Liver (tissue), 8 donors: ENCODE measurements at regions not wholly inside any gene's neighbourhood (a gene's known extent, or its start where the extent isn't known, plus 50 kb on each side); places are given as distances from the start of the nearest gene placed in this dataset.

Source experiments
- DNase-seq: peaks from one replicate; pipeline ENCODE4 v3.0.0-alpha.2; 2017; ENCODE audit warnings: low spot score
- H3K27ac ChIP-seq, 2 donors: one replicate each; pipeline ENCODE4 v1.7.0; 2013; ENCODE audit warnings: inconsistent platforms in 2 of 2, low read length in 2 of 2, control low read depth in 1 of 2, low read depth in 1 of 2, mild to moderate bottlenecking in 1 of 2
- H3K27me3 ChIP-seq, 4 donors: one replicate each; pipeline versions ENCODE4 v1.6.1 to v1.7.0; 2013; ENCODE audit warnings: low read length in 3 of 4, inconsistent platforms in 1 of 4, mild to moderate bottlenecking in 1 of 4, moderate library complexity in 1 of 4; ENCODE audit not compliant: control insufficient read depth in 4 of 4, insufficient read depth in 4 of 4
- H3K36me3 ChIP-seq, 4 donors: one replicate each; pipeline versions ENCODE4 v1.6.1 to v1.7.0; 2013; ENCODE audit warnings: low read length in 3 of 4, mild to moderate bottlenecking in 3 of 4, low read depth in 1 of 4, moderate library complexity in 1 of 4; ENCODE audit not compliant: control insufficient read depth in 4 of 4, insufficient read depth in 3 of 4
- H3K4me1 ChIP-seq, 4 donors: one replicate each; pipeline versions ENCODE4 v1.6.1 to v1.7.0; 2013; ENCODE audit warnings: low read length in 3 of 4, mild to moderate bottlenecking in 3 of 4, moderate library complexity in 1 of 4; ENCODE audit not compliant: control insufficient read depth in 4 of 4, insufficient read depth in 4 of 4
- H3K4me3 ChIP-seq, 3 donors: one replicate each; pipeline versions ENCODE4 v1.6.1 to v1.7.0; 2013; ENCODE audit warnings: low read length in 3 of 3, control low read depth in 1 of 3, low read depth in 1 of 3, mild to moderate bottlenecking in 1 of 3
- H3K9ac ChIP-seq, 2 donors: one replicate each; pipeline ENCODE4 v1.7.0; 2013; ENCODE audit warnings: low read length in 2 of 2, mild to moderate bottlenecking in 2 of 2, moderate library complexity in 2 of 2, control low read depth in 1 of 2, low read depth in 1 of 2
- H3K9me3 ChIP-seq, 4 donors: one replicate each; pipeline versions ENCODE4 v1.6.1 to v1.7.0; 2013; ENCODE audit warnings: low read length in 3 of 4; ENCODE audit not compliant: control insufficient read depth in 4 of 4
- ATF3 ChIP-seq: IDR thresholded peaks from 2 replicates; pipeline ENCODE4 v1.6.1; 2016; ENCODE audit warnings: antibody characterized with exemption
- CTCF ChIP-seq: fragments of 150-350 bp; IDR thresholded peaks from 2 replicates; pipeline ENCODE4 v1.5.1; 2017; ENCODE audit warnings: improper control_type of control experiment, low read depth, low read length; ENCODE audit not compliant: missing input control
- EGR1 ChIP-seq, 2 donors: IDR thresholded peaks; 2 replicates each; pipeline ENCODE4 v1.6.1; 2016 to 2018; ENCODE audit warnings: antibody characterized with exemption in 2 of 2, low read depth in 2 of 2
- FOXA1 ChIP-seq: IDR thresholded peaks from 2 replicates; pipeline ENCODE4 v1.6.1; 2016; ENCODE audit warnings: antibody characterized with exemption
- FOXA2 ChIP-seq: IDR thresholded peaks from 2 replicates; pipeline ENCODE4 v1.6.1; 2016; ENCODE audit warnings: antibody characterized with exemption
- GABPA ChIP-seq, 2 donors: IDR thresholded peaks in 1 of 2; conservative IDR thresholded peaks in 1 of 2; 2 replicates each; pipeline ENCODE4 v1.6.1; 2016; ENCODE audit warnings: antibody characterized with exemption in 2 of 2, mild to moderate bottlenecking in 1 of 2, moderate library complexity in 1 of 2
- HNF4A ChIP-seq, 2 donors: conservative IDR thresholded peaks; 2 replicates each; pipeline ENCODE4 v1.6.1; 2016; ENCODE audit warnings: antibody characterized with exemption in 2 of 2, mild to moderate bottlenecking in 2 of 2
- HNF4G ChIP-seq: IDR thresholded peaks from 2 replicates; pipeline ENCODE4 v1.6.1; 2016; ENCODE audit warnings: antibody characterized with exemption
- JUND ChIP-seq, 2 donors: IDR thresholded peaks; 2 replicates each; pipeline ENCODE4 v1.6.1; 2016; ENCODE audit warnings: antibody characterized with exemption in 2 of 2
- MAX ChIP-seq: IDR thresholded peaks from 2 replicates; pipeline ENCODE4 v1.6.1; 2016; ENCODE audit warnings: antibody characterized with exemption
- NR2F2 ChIP-seq: IDR thresholded peaks from 2 replicates; pipeline ENCODE4 v1.6.1; 2016; ENCODE audit warnings: antibody characterized with exemption
- RAD21 ChIP-seq, 2 donors: IDR thresholded peaks; 2 replicates each; pipeline ENCODE4 v1.6.1; 2016; ENCODE audit warnings: antibody characterized with exemption in 2 of 2, mild to moderate bottlenecking in 2 of 2
- RXRA ChIP-seq, 2 donors: IDR thresholded peaks; 2 replicates each; pipeline ENCODE4 v1.6.1; 2017 to 2018; ENCODE audit warnings: antibody characterized with exemption in 2 of 2, mild to moderate bottlenecking in 1 of 2
- SP1 ChIP-seq: IDR thresholded peaks from 2 replicates; pipeline ENCODE4 v1.6.1; 2018; ENCODE audit warnings: antibody characterized with exemption, mild to moderate bottlenecking
- TAF1 ChIP-seq: conservative IDR thresholded peaks from 2 replicates; pipeline ENCODE4 v1.6.1; 2016; ENCODE audit warnings: antibody characterized with exemption, mild to moderate bottlenecking
- YY1 ChIP-seq: IDR thresholded peaks from 2 replicates; pipeline ENCODE4 v1.6.1; 2016; ENCODE audit warnings: antibody characterized with exemption, mild to moderate bottlenecking
- ZBTB33 ChIP-seq: IDR thresholded peaks from 2 replicates; pipeline ENCODE4 v1.6.1; 2016; ENCODE audit warnings: antibody characterized with exemption
- WGBS: extraction: QIAGEN DNeasy Blood & Tissue Kit; methylation state at CpG from one replicate; pipeline ENCODE4 v1.1.7; 2013; 5-methylcytosine and 5-hydroxymethylcytosine counted together
- donor health status: healthy.
- donor health status: healthy.
- donor health status: healthy.
- donor health status: healthy.
- donor health status: healthy.

- TF ChIP-seq CTCF = no peak
- TF ChIP-seq ZBTB33 = no peak
Observed at GRCh38 chr6:164163239-164163638, 748.7 kb downstream of the QKI start (continued).

- DNase-seq = no peak
- no peaks in the 10 kb centered on the region for H3K36me3 ChIP-seq
- WGBS = 65% methylated on average over 3 of the region's 3 CpGs
- H3K4me1 ChIP-seq = no peaks in the 10 kb centered on the region
- no peak overlapping the region for H3K4me3 ChIP-seq
- H3K9me3 ChIP-seq = no peaks in the 10 kb centered on the region
- H3K9ac ChIP-seq = no peak overlapping the region
- no peak overlapping the region for H3K27ac ChIP-seq
- no peaks in the 10 kb centered on the region for H3K27me3 ChIP-seq
- TF ChIP-seq HNF4G = no peak
- TF ChIP-seq GABPA (IDR thresholded peaks at IDR 0.05 in 1 of 2, conservative IDR thresholded peaks at IDR 0.05 in 1 of 2) = no peak
- no peak for TF ChIP-seq MAX
- TF ChIP-seq FOXA2 = no peak
- no peak for TF ChIP-seq RAD21 (IDR thresholded peaks at IDR 0.05)
- TF ChIP-seq SP1 = no peak
- TF ChIP-seq ZBTB33 = no peak
- no peak for TF ChIP-seq ATF3
- TF ChIP-seq HNF4A (conservative IDR thresholded peaks at IDR 0.05) = no peak
- TF ChIP-seq RXRA (IDR thresholded peaks at IDR 0.05) = no peak
- TF ChIP-seq NR2F2 = no peak
Observed at GRCh38 chr6:164159061-164159460, 744.5 kb downstream of the QKI start.

- Histone ChIP-seq H3K4me1 (no peaks in the 10 kb centered on the region), H3K27ac (no peak overlapping the region), H3K4me3 (no peak overlapping the region), H3K9me3 (no peaks in the 10 kb centered on the region), H3K27me3 (peaks cover 0 to 9% (median 0%) of the 10 kb centered on the region in 4 donors), H3K9ac (no peak overlapping the region), H3K36me3 (no peaks in the 10 kb centered on the region)
- no peak for DNase-seq
- WGBS = 72% methylated on average over 1 of the region's 1 CpG
- TF ChIP-seq RXRA (IDR thresholded peaks at IDR 0.05) (no peak), RAD21 (IDR thresholded peaks at IDR 0.05) (no peak), ZBTB33 (no peak), FOXA2 (no peak), YY1 (no peak), SP1 (no peak), NR2F2 (no peak), JUND (IDR thresholded peaks at IDR 0.05) (no peak), MAX (no peak), GABPA (IDR thresholded peaks at IDR 0.05 in 1 of 2, conservative IDR thresholded peaks at IDR 0.05 in 1 of 2) (no peak), FOXA1 (no peak), ATF3 (no peak), EGR1 (IDR thresholded peaks at IDR 0.05; ENCODE audit: low read depth in 2 of 2) (no peak), TAF1 (no peak), HNF4A (conservative IDR thresholded peaks at IDR 0.05) (no peak)
Observed at GRCh38 chr6:164154588-164154987, 740.1 kb downstream of the QKI start.
